Spinal cord (tissue), 9 donors: ENCODE measurements at regions not wholly inside any gene's neighbourhood (a gene's known extent, or its start where the extent isn't known, plus 50 kb on each side); places are given as distances from the start of the nearest gene placed in this dataset.

ENCODE experiments used
- DNase-seq, 6 donors: peaks; one replicate each; pipeline versions ENCODE4 v3.0.0 to v3.0.0-alpha.2; 2013 to 2015; ENCODE audit warnings: low spot score in 6 of 6, low read depth in 4 of 6
- H3K27ac ChIP-seq: one replicate; pipeline ENCODE4 v1.5.1; 2013; ENCODE audit warnings: low read depth, low read length, control low read depth
- H3K27me3 ChIP-seq: one replicate; pipeline ENCODE4 v1.6.1; 2013; ENCODE audit warnings: low read length; ENCODE audit not compliant: control insufficient read depth, insufficient read depth
- H3K36me3 ChIP-seq: one replicate; pipeline ENCODE4 v1.6.1; 2013; ENCODE audit warnings: low read length; ENCODE audit not compliant: control insufficient read depth, insufficient read depth
- H3K4me1 ChIP-seq: one replicate; pipeline ENCODE4 v1.6.1; 2013; ENCODE audit warnings: low read length; ENCODE audit not compliant: control insufficient read depth, insufficient read depth
- H3K4me3 ChIP-seq: one replicate; pipeline ENCODE4 v1.5.1; 2013; ENCODE audit warnings: low read depth, low read length, control low read depth
- H3K9me3 ChIP-seq: one replicate; pipeline ENCODE4 v1.6.1; 2013; ENCODE audit warnings: low read length; ENCODE audit not compliant: control insufficient read depth, insufficient read depth
- WGBS: methylation state at CpG from one replicate; pipeline ENCODE4 v1.1.5; 2013; ENCODE audit warnings: missing lambda C conversion rate; ENCODE audit not compliant: insufficient coverage; 5-methylcytosine and 5-hydroxymethylcytosine counted together
- donor health status: healthy.

GRCh38 chr4:185889585-185889984, 77.6 kb upstream of the SORBS2 start:
- WGBS: 86% methylated on average over 1 of the region's 4 CpGs
- no peaks in the 10 kb centered on the region for H3K27me3 ChIP-seq

GRCh38 chr4:185890196-185890595, 78.2 kb upstream of the SORBS2 start:
- Histone ChIP-seq H3K36me3 (no peaks in the 10 kb centered on the region), H3K4me1 (no peaks in the 10 kb centered on the region), H3K27ac (no peak overlapping the region), H3K4me3 (no peak overlapping the region), H3K27me3 (no peaks in the 10 kb centered on the region), H3K9me3 (peaks cover 2% of the 10 kb centered on the region)
- no peak for DNase-seq
- 87% methylated on average over 4 of the region's 5 CpGs for WGBS

More at GRCh38 chr4:185889585-185889984, 77.6 kb upstream of the SORBS2 start:
- no peak for DNase-seq
- Histone ChIP-seq H3K9me3 (peaks cover 2% of the 10 kb centered on the region), H3K4me1 (no peaks in the 10 kb centered on the region), H3K27ac (no peak overlapping the region), H3K36me3 (no peaks in the 10 kb centered on the region), H3K4me3 (no peak overlapping the region)

GRCh38 chr4:185892165-185892564, 80.2 kb upstream of the SORBS2 start:
- WGBS: 90% methylated on average over 2 of the region's 2 CpGs
- peaks cover 2% of the 10 kb centered on the region for H3K9me3 ChIP-seq
- H3K4me1 ChIP-seq: no peaks in the 10 kb centered on the region
- no peak overlapping the region for H3K27ac ChIP-seq
- H3K4me3 ChIP-seq: no peak overlapping the region
- H3K36me3 ChIP-seq: no peaks in the 10 kb centered on the region
- DNase-seq: no peak
- H3K27me3 ChIP-seq: no peaks in the 10 kb centered on the region

- H3K4me1 ChIP-seq: no peaks in the 10 kb centered on the region
- H3K4me3 ChIP-seq: no peak overlapping the region
- 100% methylated on average over 2 of the region's 4 CpGs for WGBS
- no peak for DNase-seq
- H3K36me3 ChIP-seq: no peaks in the 10 kb centered on the region
- no peak overlapping the region for H3K27ac ChIP-seq
- H3K9me3 ChIP-seq: no peaks in the 10 kb centered on the region
- H3K27me3 ChIP-seq: no peaks in the 10 kb centered on the region
These were observed 81.5 kb upstream of the SORBS2 start for GRCh38 chr4:185893500-185893899.

- H3K4me1 ChIP-seq: no peaks in the 10 kb centered on the region
- no peak overlapping the region for H3K4me3 ChIP-seq
- H3K9me3 ChIP-seq: no peaks in the 10 kb centered on the region
- H3K36me3 ChIP-seq: no peaks in the 10 kb centered on the region
- H3K27ac ChIP-seq: no peak overlapping the region
- DNase-seq: peak in 1 of 6 donors; percentile 74
- WGBS: 82% methylated on average over 4 of the region's 4 CpGs
- no peaks in the 10 kb centered on the region for H3K27me3 ChIP-seq
These were observed 82.5 kb upstream of the SORBS2 start for GRCh38 chr4:185894481-185894880.

- no peak overlapping the region for H3K27ac ChIP-seq
- over 99% methylated on average over 13 of the region's 14 CpGs for WGBS
- no peaks in the 10 kb centered on the region for H3K27me3 ChIP-seq
- no peak for DNase-seq
- H3K36me3 ChIP-seq: no peaks in the 10 kb centered on the region
- no peak overlapping the region for H3K4me3 ChIP-seq
- H3K4me1 ChIP-seq: no peaks in the 10 kb centered on the region
- no peaks in the 10 kb centered on the region for H3K9me3 ChIP-seq
These were observed 83.4 kb upstream of the SORBS2 start for GRCh38 chr4:185895351-185895750.

GRCh38 chr4:185895866-185896265, 83.9 kb upstream of the SORBS2 start:
- no peaks in the 10 kb centered on the region for H3K4me1 ChIP-seq
- DNase-seq: no peak
- H3K36me3 ChIP-seq: no peaks in the 10 kb centered on the region
- WGBS: no CpG with 5 or more reads among the region's 3 CpGs
- no peaks in the 10 kb centered on the region for H3K27me3 ChIP-seq
- H3K4me3 ChIP-seq: no peak overlapping the region
- no peaks in the 10 kb centered on the region for H3K9me3 ChIP-seq
- H3K27ac ChIP-seq: no peak overlapping the region

- no peak for DNase-seq
- Histone ChIP-seq H3K9me3 (no peaks in the 10 kb centered on the region), H3K27ac (no peak overlapping the region), H3K4me3 (no peak overlapping the region), H3K4me1 (no peaks in the 10 kb centered on the region), H3K36me3 (no peaks in the 10 kb centered on the region), H3K27me3 (no peaks in the 10 kb centered on the region)
- WGBS: 88% methylated on average over 6 of the region's 11 CpGs
These were observed 85.0 kb upstream of the SORBS2 start for GRCh38 chr4:185896817-185897488.

- DNase-seq: no peak
- WGBS: 100% methylated on average over 2 of the region's 8 CpGs
- H3K9me3 ChIP-seq: no peaks in the 10 kb centered on the region
- no peaks in the 10 kb centered on the region for H3K36me3 ChIP-seq
- no peak overlapping the region for H3K4me3 ChIP-seq
- no peaks in the 10 kb centered on the region for H3K27me3 ChIP-seq
- no peak overlapping the region for H3K27ac ChIP-seq
- no peaks in the 10 kb centered on the region for H3K4me1 ChIP-seq
These were observed 86.4 kb upstream of the SORBS2 start for GRCh38 chr4:185898413-185898812.

- DNase-seq: no peak
- H3K4me1 ChIP-seq: no peaks in the 10 kb centered on the region
These were observed 87.8 kb upstream of the SORBS2 start for GRCh38 chr4:185899833-185900232.

More at GRCh38 chr4:185899833-185900232, 87.8 kb upstream of the SORBS2 start:
- 90% methylated on average over 2 of the region's 4 CpGs for WGBS
- Histone ChIP-seq H3K9me3 (no peaks in the 10 kb centered on the region), H3K27me3 (no peaks in the 10 kb centered on the region), H3K4me3 (no peak overlapping the region), H3K36me3 (no peaks in the 10 kb centered on the region), H3K27ac (no peak overlapping the region)
